Esophagus squamous epithelium (tissue), 5 donors: ENCODE measurements at regions not wholly inside any gene's neighbourhood (a gene's known extent, or its start where the extent isn't known, plus 50 kb on each side); places are given as distances from the start of the nearest gene placed in this dataset.

Experiments used
- DNase-seq: peaks from one replicate; lab custom pipeline; 2025; lab: John Stamatoyannopoulos, UW
- H3K27ac ChIP-seq, 4 donors: fragments of 200-600 bp; sonication (generic); one replicate each; pipeline ENCODE4 v1.5.1; 2016 to 2019; ENCODE audit warnings: mild to moderate bottlenecking in 1 of 4
- H3K27me3 ChIP-seq, 4 donors: fragments of 200-600 bp; sonication (generic); 1 replicate in 3 of 4; 2 replicates in 1 of 4; pipeline versions ENCODE4 v1.5.1 to v1.6.0; 2017 to 2021; ENCODE audit warnings: antibody characterized with exemption in 1 of 4
- H3K36me3 ChIP-seq, 3 donors: fragments of 200-600 bp; sonication (generic); one replicate each; pipeline ENCODE4 v1.5.1; 2016 to 2019
- H3K4me1 ChIP-seq, 3 donors: fragments of 200-600 bp; sonication (generic); one replicate each; pipeline ENCODE4 v1.5.1; 2017 to 2019
- H3K4me3 ChIP-seq, 4 donors: fragments of 200-600 bp; sonication (generic); 1 replicate in 3 of 4; 2 replicates in 1 of 4; pipeline ENCODE4 v1.5.1; 2016 to 2019; ENCODE audit warnings: mild to moderate bottlenecking in 2 of 4, moderate library complexity in 1 of 4
- H3K9me3 ChIP-seq, 3 donors: fragments of 200-600 bp; sonication (generic); one replicate each; pipeline ENCODE4 v1.5.1; 2016 to 2019
- CTCF ChIP-seq, 6 experiments: fragments of 450-650 bp in 4 of 6; fragments of 200-600 bp in 2 of 6; sonication (generic) in 2 of 6; IDR thresholded peaks; one replicate each; pipeline ENCODE4 v1.5.1; 2016 to 2019; ENCODE audit warnings: antibody characterized with exemption in 6 of 6, mild to moderate bottlenecking in 4 of 6, moderate library complexity in 4 of 6
- POLR2A ChIP-seq, 4 donors: fragments of 450-650 bp; IDR thresholded peaks; one replicate each; pipeline ENCODE4 v1.6.1; 2017; ENCODE audit warnings: antibody characterized with exemption in 4 of 4, mild to moderate bottlenecking in 4 of 4, moderate library complexity in 3 of 4
- WGBS, 2 donors: methylation state at CpG; one replicate each; pipeline ENCODE4 v1.1.5; 2018; 5-methylcytosine and 5-hydroxymethylcytosine counted together
- intact Hi-C: fragments of 100-400 bp; cut with DNase I; formaldehyde crosslinking; loops from one replicate; pipeline ENCODE4 v1.15.0; 2022
- donor health status: DM: yes; HTN: yes; CAD: no.

- no peak for DNase-seq
- intact Hi-C loops, result no loop called here
- Histone ChIP-seq H3K4me1 (no peaks in the 10 kb centered on the region), H3K4me3 (no peak overlapping the region), H3K27ac (no peak overlapping the region), H3K36me3 (no peaks in the 10 kb centered on the region), H3K27me3 (no peaks in the 10 kb centered on the region), H3K9me3 (no peaks in the 10 kb centered on the region)
- TF ChIP-seq CTCF (IDR thresholded peaks at IDR 0.05) (no peak), POLR2A (IDR thresholded peaks at IDR 0.05) (no peak)
- whole genome bisulfite sequencing, 2 donors, result 82 to 83% methylated on average over 2 of the region's 2 CpGs
Measured at GRCh38 chr9:100686420-100686819, 108.5 kb downstream of the CAVIN4 start.

- no peaks in the 10 kb centered on the region for H3K36me3 ChIP-seq
- WGBS, 2 donors, result 45 to 52% methylated on average over 2 to 3 of the region's 3 CpGs
- no peaks in the 10 kb centered on the region for H3K27me3 ChIP-seq
- no peaks in the 10 kb centered on the region for H3K9me3 ChIP-seq
- intact Hi-C loops, result no loop called here
- TF ChIP-seq POLR2A (IDR thresholded peaks at IDR 0.05), result no peak
- no peak for TF ChIP-seq CTCF (IDR thresholded peaks at IDR 0.05)
- no peak for DNase-seq
- no peaks in the 10 kb centered on the region for H3K4me1 ChIP-seq
- no peak overlapping the region for H3K27ac ChIP-seq
- no peak overlapping the region for H3K4me3 ChIP-seq
Measured at GRCh38 chr9:100689635-100690034, 111.8 kb downstream of the CAVIN4 start.

GRCh38 chr9:100690438-100690837, 112.6 kb downstream of the CAVIN4 start:
- no peak for TF ChIP-seq POLR2A (IDR thresholded peaks at IDR 0.05)
- TF ChIP-seq CTCF (IDR thresholded peaks at IDR 0.05), result no peak
- H3K9me3 ChIP-seq, result no peaks in the 10 kb centered on the region
- no peaks in the 10 kb centered on the region for H3K36me3 ChIP-seq
- no peak overlapping the region for H3K4me3 ChIP-seq
- DNase-seq, result no peak
- WGBS, 2 donors, result 73 to 95% methylated on average over 3 to 4 of the region's 5 CpGs
- no peak overlapping the region for H3K27ac ChIP-seq
- H3K4me1 ChIP-seq, result no peaks in the 10 kb centered on the region
- intact Hi-C loops, result no loop called here
- H3K27me3 ChIP-seq, result no peaks in the 10 kb centered on the region

- no peaks in the 10 kb centered on the region for H3K9me3 ChIP-seq
- no peaks in the 10 kb centered on the region for H3K4me1 ChIP-seq
- H3K4me3 ChIP-seq, result no peak overlapping the region
- no peak for TF ChIP-seq POLR2A (IDR thresholded peaks at IDR 0.05)
- no peak for TF ChIP-seq CTCF (IDR thresholded peaks at IDR 0.05)
- no peaks in the 10 kb centered on the region for H3K36me3 ChIP-seq
- 83 to 91% methylated on average over 1 of the region's 1 CpG for WGBS, 2 donors
- H3K27me3 ChIP-seq, result no peaks in the 10 kb centered on the region
- intact Hi-C loops, result no loop called here
- H3K27ac ChIP-seq, result no peak overlapping the region
- DNase-seq, result no peak
Measured at GRCh38 chr9:100697339-100697738, 119.5 kb downstream of the CAVIN4 start.

GRCh38 chr9:100698945-100699344, 121.1 kb downstream of the CAVIN4 start:
- H3K9me3 ChIP-seq, result no peaks in the 10 kb centered on the region
- H3K27ac ChIP-seq, result no peak overlapping the region
- intact Hi-C loops, result no loop called here
- no peak for DNase-seq
- no peak overlapping the region for H3K4me3 ChIP-seq
- no peaks in the 10 kb centered on the region for H3K4me1 ChIP-seq
- no peak for TF ChIP-seq CTCF (IDR thresholded peaks at IDR 0.05)
- TF ChIP-seq POLR2A (IDR thresholded peaks at IDR 0.05), result no peak
- H3K27me3 ChIP-seq, result no peaks in the 10 kb centered on the region
- WGBS, 2 donors, result 63 to 64% methylated on average over 1 of the region's 1 CpG
- H3K36me3 ChIP-seq, result no peaks in the 10 kb centered on the region
